A549 (cell line): ENCODE measurements at regions not wholly inside any gene's neighbourhood (a gene's known extent, or its start where the extent isn't known, plus 50 kb on each side); places are given as distances from the start of the nearest gene placed in this dataset.

ENCODE experiments used
- CHD2 ChIP-seq: fragments of 150-350 bp; IDR thresholded peaks from 2 replicates; pipeline ENCODE4 v1.6.1; 2014; ENCODE audit warnings: low read length; ENCODE audit not compliant: partially characterized antibody
- CHD4 ChIP-seq: fragments of 200-600 bp; sonication (generic); IDR thresholded peaks from 2 replicates; pipeline ENCODE4 v1.6.1; 2016; ENCODE audit warnings: antibody characterized with exemption, mild to moderate bottlenecking, borderline replicate concordance
- E2F6 ChIP-seq: IDR thresholded peaks from 2 replicates; pipeline ENCODE4 v1.6.1; 2012; ENCODE audit warnings: low read depth, borderline replicate concordance
- EHF ChIP-seq: fragments of 250-450 bp; sonication (Bioruptor Pico); IDR thresholded peaks from 2 replicates; pipeline ENCODE4 v1.5.0; 2020; ENCODE audit warnings: mild to moderate bottlenecking
- ESRRA ChIP-seq: fragments of 150-350 bp; IDR thresholded peaks from 2 replicates; pipeline ENCODE4 v1.6.1; 2014; ENCODE audit warnings: mild to moderate bottlenecking, low read length, borderline replicate concordance
- JUN ChIP-seq, 2 experiments: fragments of >200 bp; sonication (Bioruptor Twin); formaldehyde crosslinking; IDR thresholded peaks; 2 replicates in 1 of 2; 3 replicates in 1 of 2; pipeline ENCODE4 v1.6.1; 2016 to 2017
- NR3C1 ChIP-seq: fragments of >200 bp; sonication (Bioruptor Twin); formaldehyde crosslinking; IDR thresholded peaks from 3 replicates; pipeline ENCODE4 v1.6.1; 2017
- POLR2A ChIP-seq: IDR thresholded peaks from 2 replicates; pipeline ENCODE4 v1.6.1; 2012; ENCODE audit warnings: mild to moderate bottlenecking, low read length
- RARB ChIP-seq: fragments of 250-450 bp; sonication (Bioruptor Pico); IDR thresholded peaks from 2 replicates; pipeline ENCODE4 v1.8.0; 2021; ENCODE audit warnings: mild to moderate bottlenecking, moderate library complexity
- TF ChIP-seq, protein P1 (sequence below): fragments of >200 bp; sonication (Bioruptor Twin); formaldehyde crosslinking; IDR thresholded peaks from 3 replicates; pipeline ENCODE4 v1.5.1; 2016
- TF ChIP-seq, protein P2 (sequence below): fragments of 250-450 bp; sonication (Bioruptor Pico); IDR thresholded peaks from 2 replicates; pipeline ENCODE4 v1.5.0; 2021; ENCODE audit warnings: mild to moderate bottlenecking, moderate library complexity, borderline replicate concordance

GRCh38 chr7:142348921-142349405 is 91.1 kb upstream of the PRSS58 start:
- TF ChIP-seq, protein P1, sequence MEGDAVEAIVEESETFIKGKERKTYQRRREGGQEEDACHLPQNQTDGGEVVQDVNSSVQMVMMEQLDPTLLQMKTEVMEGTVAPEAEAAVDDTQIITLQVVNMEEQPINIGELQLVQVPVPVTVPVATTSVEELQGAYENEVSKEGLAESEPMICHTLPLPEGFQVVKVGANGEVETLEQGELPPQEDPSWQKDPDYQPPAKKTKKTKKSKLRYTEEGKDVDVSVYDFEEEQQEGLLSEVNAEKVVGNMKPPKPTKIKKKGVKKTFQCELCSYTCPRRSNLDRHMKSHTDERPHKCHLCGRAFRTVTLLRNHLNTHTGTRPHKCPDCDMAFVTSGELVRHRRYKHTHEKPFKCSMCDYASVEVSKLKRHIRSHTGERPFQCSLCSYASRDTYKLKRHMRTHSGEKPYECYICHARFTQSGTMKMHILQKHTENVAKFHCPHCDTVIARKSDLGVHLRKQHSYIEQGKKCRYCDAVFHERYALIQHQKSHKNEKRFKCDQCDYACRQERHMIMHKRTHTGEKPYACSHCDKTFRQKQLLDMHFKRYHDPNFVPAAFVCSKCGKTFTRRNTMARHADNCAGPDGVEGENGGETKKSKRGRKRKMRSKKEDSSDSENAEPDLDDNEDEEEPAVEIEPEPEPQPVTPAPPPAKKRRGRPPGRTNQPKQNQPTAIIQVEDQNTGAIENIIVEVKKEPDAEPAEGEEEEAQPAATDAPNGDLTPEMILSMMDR: no peak
- no peak for TF ChIP-seq ESRRA
- TF ChIP-seq EHF: no peak
- no peak for TF ChIP-seq CHD4
- TF ChIP-seq JUN (IDR thresholded peaks at IDR 0.05): no peak
- TF ChIP-seq POLR2A: no peak
- TF ChIP-seq RARB (CRISPR knock-in tag): no peak
- TF ChIP-seq, protein P2, sequence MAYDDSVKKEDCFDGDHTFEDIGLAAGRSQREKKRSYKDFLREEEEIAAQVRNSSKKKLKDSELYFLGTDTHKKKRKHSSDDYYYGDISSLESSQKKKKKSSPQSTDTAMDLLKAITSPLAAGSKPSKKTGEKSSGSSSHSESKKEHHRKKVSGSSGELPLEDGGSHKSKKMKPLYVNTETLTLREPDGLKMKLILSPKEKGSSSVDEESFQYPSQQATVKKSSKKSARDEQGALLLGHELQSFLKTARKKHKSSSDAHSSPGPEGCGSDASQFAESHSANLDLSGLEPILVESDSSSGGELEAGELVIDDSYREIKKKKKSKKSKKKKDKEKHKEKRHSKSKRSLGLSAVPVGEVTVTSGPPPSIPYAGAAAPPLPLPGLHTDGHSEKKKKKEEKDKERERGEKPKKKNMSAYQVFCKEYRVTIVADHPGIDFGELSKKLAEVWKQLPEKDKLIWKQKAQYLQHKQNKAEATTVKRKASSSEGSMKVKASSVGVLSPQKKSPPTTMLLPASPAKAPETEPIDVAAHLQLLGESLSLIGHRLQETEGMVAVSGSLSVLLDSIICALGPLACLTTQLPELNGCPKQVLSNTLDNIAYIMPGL (CRISPR knock-in tag): no peak
- no peak for TF ChIP-seq NR3C1
- TF ChIP-seq E2F6: no peak
- TF ChIP-seq CHD2: no peak
